Lower leg skin (tissue), 4 donors: ENCODE measurements at regions not wholly inside any gene's neighbourhood (a gene's known extent, or its start where the extent isn't known, plus 50 kb on each side); places are given as distances from the start of the nearest gene placed in this dataset.

ENCODE experiments used
- DNase-seq, 2 donors: peaks; one replicate each; pipeline ENCODE4 v3.0.0-alpha.2; 2019; ENCODE audit warnings: low spot score in 2 of 2
- H3K4me3 ChIP-seq: fragments of 200-600 bp; sonication (generic); 2 replicates; pipeline ENCODE4 v1.5.1; 2017; ENCODE audit warnings: mild to moderate bottlenecking, low read depth; ENCODE audit not compliant: poor library complexity, severe bottlenecking
- POLR2A ChIP-seq, 2 donors: fragments of 450-650 bp; IDR thresholded peaks; one replicate each; pipeline ENCODE4 v1.6.1; 2016 to 2017; ENCODE audit warnings: antibody characterized with exemption in 2 of 2, mild to moderate bottlenecking in 1 of 2, moderate library complexity in 1 of 2
- WGBS, 2 donors: methylation state at CpG; one replicate each; pipeline ENCODE4 v1.1.5; 2018; 5-methylcytosine and 5-hydroxymethylcytosine counted together
- intact Hi-C: fragments of 100-400 bp; cut with DNase I; formaldehyde crosslinking; loops from one replicate; pipeline ENCODE4 v1.15.0; 2023; ENCODE audit warnings: low total_unique reads
- TF ChIP-seq, protein P1 (sequence below), 3 donors: fragments of 450-650 bp; IDR thresholded peaks; one replicate each; pipeline ENCODE4 v1.5.1; 2016; ENCODE audit warnings: antibody characterized with exemption in 3 of 3, mild to moderate bottlenecking in 3 of 3, moderate library complexity in 2 of 3

DNA sequence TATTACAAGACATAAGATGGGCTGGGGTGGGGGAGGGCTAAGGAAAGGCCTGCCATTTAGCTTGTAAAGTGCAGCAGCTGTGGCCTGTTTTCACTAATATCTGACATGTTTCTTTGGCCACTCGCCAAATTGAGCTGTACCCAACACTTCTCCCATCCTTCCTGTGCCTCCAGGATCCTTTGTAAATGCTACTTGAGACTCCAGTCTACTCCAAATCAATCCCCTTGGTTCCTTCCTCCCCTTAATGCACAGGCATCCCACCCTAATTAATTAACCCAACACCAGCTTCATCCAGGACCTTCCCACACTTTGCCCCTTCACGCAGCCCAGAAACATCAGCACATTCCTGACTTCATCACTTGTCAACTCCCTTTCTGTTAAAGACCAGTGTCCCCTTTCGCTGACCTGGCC, 55.0 kb upstream of the TCF21 start:
- 63 to 69% methylated on average over 3 of the region's 3 CpGs for WGBS, 2 donors
- DNase-seq = no peak
- intact Hi-C loops = no loop called here
- H3K4me3 ChIP-seq = no peak overlapping the region
- TF ChIP-seq, protein P1, sequence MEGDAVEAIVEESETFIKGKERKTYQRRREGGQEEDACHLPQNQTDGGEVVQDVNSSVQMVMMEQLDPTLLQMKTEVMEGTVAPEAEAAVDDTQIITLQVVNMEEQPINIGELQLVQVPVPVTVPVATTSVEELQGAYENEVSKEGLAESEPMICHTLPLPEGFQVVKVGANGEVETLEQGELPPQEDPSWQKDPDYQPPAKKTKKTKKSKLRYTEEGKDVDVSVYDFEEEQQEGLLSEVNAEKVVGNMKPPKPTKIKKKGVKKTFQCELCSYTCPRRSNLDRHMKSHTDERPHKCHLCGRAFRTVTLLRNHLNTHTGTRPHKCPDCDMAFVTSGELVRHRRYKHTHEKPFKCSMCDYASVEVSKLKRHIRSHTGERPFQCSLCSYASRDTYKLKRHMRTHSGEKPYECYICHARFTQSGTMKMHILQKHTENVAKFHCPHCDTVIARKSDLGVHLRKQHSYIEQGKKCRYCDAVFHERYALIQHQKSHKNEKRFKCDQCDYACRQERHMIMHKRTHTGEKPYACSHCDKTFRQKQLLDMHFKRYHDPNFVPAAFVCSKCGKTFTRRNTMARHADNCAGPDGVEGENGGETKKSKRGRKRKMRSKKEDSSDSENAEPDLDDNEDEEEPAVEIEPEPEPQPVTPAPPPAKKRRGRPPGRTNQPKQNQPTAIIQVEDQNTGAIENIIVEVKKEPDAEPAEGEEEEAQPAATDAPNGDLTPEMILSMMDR (IDR thresholded peaks at IDR 0.05) = no peak
- no peak for TF ChIP-seq POLR2A (IDR thresholded peaks at IDR 0.05)

DNA sequence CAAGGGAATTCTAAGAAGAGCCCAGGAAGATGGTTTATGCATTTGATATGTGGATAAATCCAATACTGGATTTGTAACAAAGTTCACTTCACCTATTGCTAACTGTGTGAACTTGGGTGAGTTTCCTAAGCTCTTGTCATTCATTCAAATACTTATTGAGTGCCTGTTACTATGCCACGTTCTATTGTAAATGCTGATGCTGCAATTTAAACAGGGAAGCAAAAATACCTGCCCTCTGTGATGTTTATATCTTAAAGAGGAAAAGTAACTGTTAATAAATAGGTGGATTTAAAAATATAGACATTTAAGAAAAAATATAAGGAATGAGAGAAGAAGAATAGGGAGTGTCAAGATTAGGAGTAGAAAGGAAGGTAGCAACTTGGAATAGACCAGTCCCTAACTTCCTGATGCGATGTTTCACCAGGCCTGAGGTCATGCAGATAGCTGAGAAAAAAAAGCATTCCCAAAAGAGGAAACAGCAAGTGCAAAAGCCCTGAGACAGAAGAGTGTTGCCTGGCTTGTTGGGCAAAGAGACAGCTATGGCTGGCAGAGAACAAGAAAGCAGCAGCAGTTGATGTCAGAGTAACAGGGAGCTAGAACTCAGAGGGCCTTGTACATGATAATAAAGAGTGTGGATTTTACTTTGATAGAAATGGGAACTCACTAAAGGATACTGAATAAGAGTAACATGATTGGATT, 54.3 kb upstream of the TCF21 start:
- WGBS, 2 donors = 77% methylated on average over 2 of the region's 2 CpGs
- TF ChIP-seq, protein P1 (IDR thresholded peaks at IDR 0.05) = no peak
- TF ChIP-seq POLR2A (IDR thresholded peaks at IDR 0.05) = no peak
- no peak overlapping the region for H3K4me3 ChIP-seq
- intact Hi-C loops = no loop called here
- no peak for DNase-seq

DNA sequence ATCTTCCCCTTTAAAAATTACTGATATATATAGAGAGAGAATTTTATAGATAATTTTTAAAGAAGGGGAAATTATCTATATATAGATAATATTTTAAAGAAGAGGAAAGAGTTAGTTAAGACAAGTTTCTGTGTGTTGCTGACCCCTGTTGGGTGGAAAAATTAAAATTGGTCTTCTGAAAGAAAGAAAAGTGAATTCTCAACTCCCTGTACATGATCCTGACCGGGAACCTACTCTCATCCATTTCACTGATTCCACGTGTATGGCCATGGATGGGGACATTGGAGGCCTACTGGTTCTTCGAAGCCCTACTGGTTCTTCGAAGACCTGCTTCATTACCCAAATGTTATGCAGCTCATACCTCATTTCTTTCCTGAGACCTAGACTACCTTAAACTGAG, 53.0 kb upstream of the TCF21 start:
- no peak for DNase-seq
- no peak overlapping the region for H3K4me3 ChIP-seq
- no peak for TF ChIP-seq POLR2A (IDR thresholded peaks at IDR 0.05)
- TF ChIP-seq, protein P1 (IDR thresholded peaks at IDR 0.05) = no peak
- intact Hi-C loops = no loop called here
- 85 to 92% methylated on average over 4 of the region's 4 CpGs for WGBS, 2 donors

- WGBS, 2 donors = 6 to 7% methylated on average over 30 of the region's 30 CpGs
- peak in 1 of 2 donors; percentile 88 for DNase-seq
- intact Hi-C loops = no loop called here
Observed at GRCh38 chr6:133837801-133838349, 51.0 kb upstream of the TCF21 start.

More at GRCh38 chr6:133837801-133838349, 51.0 kb upstream of the TCF21 start:
- TF ChIP-seq POLR2A (IDR thresholded peaks at IDR 0.05) = no peak
- TF ChIP-seq, protein P1 (IDR thresholded peaks at IDR 0.05) = peak in 1 of 3 donors; percentile 21
- H3K4me3 ChIP-seq = no peak overlapping the region
